ENCODE measurements at regions not wholly inside any gene's neighbourhood (a gene's known extent, or its start where the extent isn't known, plus 50 kb on each side); places are given as distances from the start of the nearest gene placed in this dataset.

DNA sequence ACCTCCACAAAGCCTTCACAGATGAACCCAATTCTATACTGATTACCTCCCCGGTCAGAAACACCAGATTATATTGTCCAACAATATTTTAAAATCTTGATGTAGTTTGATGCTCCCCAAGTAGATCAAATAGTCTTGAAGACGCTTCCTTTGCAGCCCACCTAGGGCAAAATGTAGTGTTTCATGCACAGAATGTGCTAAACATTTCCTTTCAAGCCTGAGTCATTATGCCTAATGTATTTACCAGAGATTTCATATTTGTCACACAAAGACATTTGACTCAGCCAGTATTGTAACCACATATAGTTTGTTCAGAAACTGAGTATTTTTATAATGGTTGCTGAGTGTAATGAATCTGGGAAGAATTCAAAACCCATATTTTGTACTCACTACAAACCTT, 1396.8 kb downstream of the LRRC4C start:
- no peak for DNase-seq (ENCODE audit: low read depth)

GRCh38 chr11:40061221-40061620, 1398.2 kb downstream of the LRRC4C start:
- no peak for DNase-seq (ENCODE audit: low read depth)

DNA sequence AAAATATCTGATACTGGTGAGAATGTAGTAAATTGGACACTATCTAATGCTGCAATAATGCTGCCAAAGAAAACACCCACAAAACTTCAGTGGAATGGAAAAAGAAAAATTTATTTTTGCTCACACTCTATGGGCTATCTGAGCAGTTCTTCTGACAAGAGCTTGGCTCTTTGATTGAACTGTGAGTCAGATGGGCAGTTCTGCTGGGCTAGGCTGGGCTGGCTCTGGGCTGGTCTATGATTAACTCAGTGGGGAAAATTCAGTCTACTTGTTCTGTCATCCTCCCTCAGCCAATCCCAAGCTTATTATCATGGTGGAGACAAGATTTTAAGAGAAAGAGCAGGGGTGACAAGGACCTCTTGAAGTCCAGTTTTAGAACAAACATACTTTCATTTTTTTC, 1404.8 kb downstream of the LRRC4C start:
- DNase-seq (ENCODE audit: low read depth) = no peak

DNA sequence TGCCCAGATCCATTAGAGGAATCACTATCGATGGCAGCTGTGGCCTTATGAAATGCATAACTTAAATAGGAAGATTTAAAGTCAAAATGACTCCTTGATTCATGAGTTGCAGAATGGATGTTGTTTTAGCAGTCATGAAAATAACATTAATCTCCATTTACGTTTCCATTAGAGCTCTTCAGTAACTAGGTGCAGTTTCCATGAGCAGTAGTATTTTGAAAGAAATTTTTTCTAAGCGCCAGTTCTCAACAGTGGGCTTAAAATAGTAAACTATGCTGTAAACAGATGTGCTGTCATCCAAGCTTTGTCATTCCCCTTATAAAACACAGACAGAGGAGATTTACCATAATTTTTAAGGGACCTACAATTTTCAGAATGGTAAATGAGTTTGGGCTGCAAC, 1414.1 kb downstream of the LRRC4C start:
- DNase-seq (ENCODE audit: low read depth) = no peak

GRCh38 chr11:40037005-40037404, 1422.4 kb downstream of the LRRC4C start:
- no peak for DNase-seq (ENCODE audit: low read depth)

DNA sequence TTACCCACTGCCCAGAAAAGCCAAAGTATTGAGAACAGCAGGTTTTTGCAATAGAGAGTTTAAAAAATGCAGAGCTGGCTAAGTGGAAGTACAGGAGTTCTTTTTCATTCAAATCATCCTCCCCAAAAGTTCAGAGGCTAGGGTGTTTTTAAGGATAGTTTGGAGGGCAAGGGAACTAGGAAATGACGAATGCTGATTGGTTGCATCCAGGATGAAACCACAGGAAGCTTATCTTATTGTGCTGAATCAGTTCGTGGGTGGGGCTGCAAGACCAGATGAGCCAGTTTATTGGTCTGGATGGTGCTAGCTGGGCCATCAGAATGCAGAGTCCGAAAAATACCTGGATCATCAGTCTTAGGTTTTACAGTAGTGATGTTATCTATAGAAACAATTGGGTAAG, 1427.1 kb downstream of the LRRC4C start:
- DNase-seq (ENCODE audit: low read depth) = no peak

DNA sequence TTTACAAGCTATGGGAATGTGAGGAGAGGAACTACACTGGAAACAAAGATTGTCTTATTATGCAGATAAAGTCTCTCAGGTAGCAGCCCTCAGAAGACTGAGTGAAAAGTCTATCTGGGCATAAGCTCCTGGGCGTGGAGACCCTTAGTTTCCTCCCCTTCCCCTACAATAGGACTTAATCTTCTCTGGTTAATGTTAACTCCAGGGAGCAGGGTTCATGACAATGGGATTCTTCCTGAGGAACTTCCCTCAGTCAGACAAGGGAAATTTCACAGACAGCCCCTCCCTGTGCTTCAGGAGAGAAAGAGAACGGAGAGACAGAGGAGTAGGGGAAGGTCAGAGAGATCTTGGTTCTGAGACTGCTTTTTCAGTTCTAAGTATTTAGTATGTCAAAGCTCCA, 1428.6 kb downstream of the LRRC4C start:
- no peak for DNase-seq (ENCODE audit: low read depth)

DNA sequence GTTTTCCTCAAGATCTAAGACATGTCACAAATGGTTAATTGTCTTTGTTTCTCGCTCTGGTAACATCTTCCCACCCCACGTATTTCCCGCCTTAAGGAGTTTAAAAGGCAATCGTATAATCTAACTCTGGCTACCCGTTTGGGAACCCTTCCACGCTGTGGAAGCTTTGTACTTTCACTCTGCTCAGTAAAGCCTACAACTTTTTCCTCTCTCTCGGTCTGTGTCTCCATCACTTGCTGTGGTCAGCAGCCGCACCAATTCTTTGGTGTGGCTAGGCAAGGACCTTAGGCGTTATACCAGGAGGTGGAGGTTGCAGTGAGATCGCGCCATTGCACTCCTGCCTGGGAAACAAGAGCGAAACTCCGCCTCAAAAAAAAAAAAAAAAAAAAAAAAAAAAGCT, 1430.1 kb downstream of the LRRC4C start:
- no peak for DNase-seq (ENCODE audit: low read depth)

DNA sequence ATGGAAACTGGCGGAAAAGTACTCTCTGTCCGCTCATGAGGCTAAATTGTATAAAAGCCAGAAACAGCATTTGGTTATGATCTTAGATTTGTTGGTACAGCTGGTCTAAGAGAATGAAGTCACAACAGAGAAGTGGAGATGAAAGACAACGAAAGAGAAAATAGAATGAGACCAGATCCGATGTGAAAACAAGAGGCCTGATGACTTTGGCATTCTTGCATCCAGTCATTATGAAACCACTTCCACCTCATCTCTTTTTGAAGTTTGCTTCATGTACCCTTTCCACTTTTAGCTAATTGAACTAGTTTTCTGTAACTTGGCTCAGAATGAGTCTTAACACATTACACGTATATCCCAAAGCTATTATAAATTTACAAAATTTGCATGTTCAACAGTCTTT, 1431.7 kb downstream of the LRRC4C start:
- DNase-seq (ENCODE audit: low read depth) = no peak

DNA sequence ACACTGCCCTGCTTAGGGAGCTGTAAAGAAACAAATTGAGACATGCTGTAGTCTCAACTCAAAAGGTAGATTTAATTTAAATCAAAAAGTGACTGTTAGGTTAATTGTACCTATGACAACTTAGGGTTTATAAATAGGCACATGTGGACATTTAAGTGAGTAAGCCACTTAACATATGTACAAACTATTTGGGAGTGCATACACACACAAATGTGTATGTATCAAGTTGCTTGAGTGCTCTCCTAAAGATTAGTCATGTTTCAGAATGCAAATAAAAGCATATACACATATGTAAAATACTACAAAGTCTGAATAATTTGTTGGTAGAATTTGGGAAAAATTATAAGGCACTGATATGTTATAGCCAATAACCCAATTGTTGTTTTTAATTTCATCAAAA, 1435.7 kb downstream of the LRRC4C start:
- no peak for DNase-seq (ENCODE audit: low read depth)

DNA sequence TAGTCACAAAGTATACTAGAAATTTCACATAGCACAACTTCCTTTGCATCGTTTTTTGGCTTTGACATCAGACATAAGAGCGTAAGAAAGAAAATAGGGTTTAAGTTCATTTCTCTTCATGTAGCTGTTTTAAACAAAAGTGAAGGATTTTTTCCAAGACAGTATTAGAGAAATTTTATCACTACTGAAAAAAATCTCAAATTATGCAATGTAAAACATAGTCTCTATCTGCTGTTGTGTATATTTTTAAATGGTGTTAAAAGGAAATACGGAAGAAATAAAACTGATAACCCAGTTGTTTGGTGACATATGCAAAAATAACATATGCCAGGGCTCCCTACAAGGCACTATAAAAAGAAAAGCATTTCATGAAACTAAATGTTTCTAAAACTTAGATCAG, 1449.4 kb downstream of the LRRC4C start:
- DNase-seq (ENCODE audit: low read depth) = no peak

DNA sequence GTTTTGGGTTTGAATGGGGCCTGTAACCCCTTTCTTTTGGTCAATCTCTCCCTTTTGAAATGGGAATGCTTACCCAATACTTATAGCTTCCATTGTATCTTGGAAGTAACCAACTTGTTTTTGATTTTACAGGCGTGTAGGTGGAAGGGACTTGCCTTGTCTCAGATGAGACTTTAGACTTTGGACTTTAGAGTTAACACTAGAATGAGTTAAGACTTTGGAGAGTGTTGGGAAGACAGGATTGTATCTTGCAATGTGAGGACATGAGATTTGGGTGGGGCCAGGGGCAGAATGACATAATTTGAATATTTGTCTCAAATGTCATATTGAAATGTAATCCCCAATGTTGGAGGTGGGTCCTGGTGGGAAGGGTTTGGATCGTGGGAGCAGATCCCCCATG, 1466.9 kb downstream of the LRRC4C start:
- DNase-seq (ENCODE audit: low read depth) = no peak

DNA sequence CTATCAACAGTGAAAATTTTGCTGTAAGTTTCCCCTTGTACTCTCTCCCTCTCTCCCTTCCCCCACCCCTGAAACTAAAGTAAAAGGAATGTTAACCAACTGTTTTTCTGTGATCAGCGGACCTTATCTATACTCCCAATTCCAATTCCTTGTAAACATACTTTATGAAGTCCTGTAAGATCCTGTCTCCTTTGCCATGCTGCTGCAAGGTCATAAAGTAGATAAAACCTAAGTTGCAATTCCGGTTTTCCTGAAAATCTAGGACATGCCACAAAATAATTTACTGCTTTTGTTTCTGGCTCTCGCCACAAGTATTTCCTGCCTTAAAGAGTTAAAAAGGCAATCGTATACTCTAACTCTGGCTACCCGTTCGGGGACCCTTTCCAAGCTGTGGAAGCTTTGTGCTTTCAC, 1469.0 kb downstream of the LRRC4C start:
- DNase-seq (ENCODE audit: low read depth) = no peak

DNA sequence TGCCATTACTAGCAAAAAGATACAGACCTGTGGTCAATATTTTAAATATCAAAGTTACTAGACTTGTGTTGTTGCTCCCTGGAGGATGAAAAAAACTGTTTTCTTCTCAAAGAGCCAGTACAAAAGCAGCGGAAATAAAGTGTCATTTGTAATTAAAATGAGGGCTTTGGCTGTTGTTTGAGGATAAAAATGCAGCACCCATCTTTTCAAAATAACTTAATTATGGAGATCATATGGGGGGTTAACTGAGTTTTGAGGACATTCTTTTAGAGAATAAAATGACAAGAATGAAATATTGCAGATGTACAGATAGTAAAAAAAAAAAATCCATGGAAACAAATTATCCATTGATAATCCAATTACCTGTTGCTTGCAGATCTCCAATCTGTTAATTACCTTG, 1484.4 kb downstream of the LRRC4C start:
- no peak for DNase-seq (ENCODE audit: low read depth)

DNA sequence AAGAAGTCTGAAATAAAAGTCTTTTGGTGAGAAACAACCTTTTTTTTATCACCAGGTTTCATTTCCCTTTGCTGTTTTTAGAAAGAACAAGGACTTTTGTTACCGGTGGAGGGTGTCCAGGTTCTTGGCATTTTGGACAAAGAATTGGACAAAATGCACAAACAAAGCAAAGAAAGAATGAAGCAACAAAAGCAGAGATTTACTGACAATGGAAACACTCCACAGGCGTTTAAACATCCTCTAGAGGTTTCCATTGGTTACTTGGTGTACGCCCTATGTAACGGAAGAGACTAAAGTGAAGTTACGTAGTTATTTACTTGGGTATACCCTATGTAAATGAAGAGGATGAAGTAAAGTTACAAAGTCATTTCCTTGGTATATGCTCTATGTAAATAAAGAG, 1487.0 kb downstream of the LRRC4C start:
- no peak for DNase-seq (ENCODE audit: low read depth)

- DNase-seq (ENCODE audit: low read depth) = no peak
These were observed 1487.5 kb downstream of the LRRC4C start for GRCh38 chr11:39971938-39972337.

- DNase-seq (ENCODE audit: low read depth) = no peak
These were observed 1491.4 kb downstream of the LRRC4C start for GRCh38 chr11:39968071-39968470.

- no peak for DNase-seq (ENCODE audit: low read depth)
These were observed 1493.8 kb downstream of the LRRC4C start for GRCh38 chr11:39965701-39966100.

DNA sequence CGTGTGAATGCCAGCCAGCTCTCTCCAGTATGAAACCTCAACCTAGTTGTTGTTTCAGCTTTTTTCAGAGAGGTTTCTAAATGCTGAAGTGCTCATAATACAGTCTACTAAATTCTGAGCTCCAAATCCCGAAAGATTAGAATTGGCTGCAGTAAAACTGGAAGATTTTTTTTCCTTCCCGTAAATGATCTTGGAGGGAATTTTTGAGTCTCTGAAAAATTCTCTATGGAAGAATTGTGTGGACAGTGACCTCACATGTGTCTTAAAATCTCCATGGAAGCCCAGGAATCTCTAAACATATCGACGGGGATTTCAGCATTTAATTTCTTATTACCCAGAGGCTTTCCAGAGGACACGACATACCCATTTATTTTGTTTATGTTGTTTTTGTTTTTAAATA, 1499.2 kb downstream of the LRRC4C start:
- no peak for DNase-seq (ENCODE audit: low read depth)

GRCh38 chr11:39932966-39933365, 1526.5 kb downstream of the LRRC4C start:
- no peak for DNase-seq (ENCODE audit: low read depth)

GRCh38 chr11:39917256-39917655, 1542.2 kb downstream of the LRRC4C start:
- DNase-seq (ENCODE audit: low read depth) = no peak

GRCh38 chr11:39910087-39910486, 1549.4 kb downstream of the LRRC4C start:
- DNase-seq (ENCODE audit: low read depth) = peak; percentile 2

DNA sequence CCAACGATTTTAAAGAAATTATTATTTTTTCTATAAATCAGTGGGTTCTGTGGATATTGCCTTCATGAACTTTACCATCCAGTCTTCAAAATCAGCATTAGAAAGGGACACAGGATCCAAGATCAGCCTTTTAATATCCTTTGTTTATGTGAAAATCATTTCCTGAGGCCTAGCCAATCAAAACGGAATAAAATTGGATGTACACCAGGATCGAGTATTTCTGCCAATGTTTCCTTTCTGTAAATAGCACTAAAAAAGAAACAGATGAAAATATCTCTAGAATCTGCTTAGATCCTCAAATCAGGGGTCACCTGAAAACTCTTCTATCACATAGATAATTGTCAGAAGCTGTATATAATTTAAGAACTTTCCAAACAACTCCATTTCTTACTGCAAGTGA, 1598.5 kb downstream of the LRRC4C start:
- no peak for DNase-seq (ENCODE audit: low read depth)

DNA sequence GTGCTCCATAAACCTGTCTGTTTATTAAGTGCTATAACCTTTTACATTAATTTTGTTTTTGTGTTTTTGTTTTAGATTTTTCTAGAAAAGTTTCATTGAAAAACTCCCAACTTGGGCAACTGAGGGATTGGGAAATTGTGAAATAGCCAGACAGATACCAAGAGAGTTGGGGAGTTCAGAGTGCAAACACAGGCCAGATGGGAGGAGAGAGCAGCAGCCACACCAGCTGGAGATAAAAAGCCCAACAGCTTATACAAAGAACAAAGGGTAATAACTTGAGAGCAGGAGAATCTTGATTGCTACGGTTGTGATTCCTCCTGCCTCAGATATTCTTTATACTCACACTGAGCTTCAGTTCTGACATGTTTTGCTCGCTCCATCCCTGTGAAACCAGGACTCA, 1642.2 kb downstream of the LRRC4C start:
- no peak for DNase-seq (ENCODE audit: low read depth)

- DNase-seq (ENCODE audit: low read depth) = no peak
These were observed 1649.1 kb downstream of the LRRC4C start for GRCh38 chr11:39810358-39810757.

Measured in HS-5 (cell line).